NCI-H69 (cell line): ENCODE measurements at regions not wholly inside any gene's neighbourhood (a gene's known extent, or its start where the extent isn't known, plus 50 kb on each side); places are given as distances from the start of the nearest gene placed in this dataset.

ENCODE experiments used
- DNase-seq: peaks from one replicate; lab custom pipeline; 2025; lab: John Stamatoyannopoulos, UW

DNA sequence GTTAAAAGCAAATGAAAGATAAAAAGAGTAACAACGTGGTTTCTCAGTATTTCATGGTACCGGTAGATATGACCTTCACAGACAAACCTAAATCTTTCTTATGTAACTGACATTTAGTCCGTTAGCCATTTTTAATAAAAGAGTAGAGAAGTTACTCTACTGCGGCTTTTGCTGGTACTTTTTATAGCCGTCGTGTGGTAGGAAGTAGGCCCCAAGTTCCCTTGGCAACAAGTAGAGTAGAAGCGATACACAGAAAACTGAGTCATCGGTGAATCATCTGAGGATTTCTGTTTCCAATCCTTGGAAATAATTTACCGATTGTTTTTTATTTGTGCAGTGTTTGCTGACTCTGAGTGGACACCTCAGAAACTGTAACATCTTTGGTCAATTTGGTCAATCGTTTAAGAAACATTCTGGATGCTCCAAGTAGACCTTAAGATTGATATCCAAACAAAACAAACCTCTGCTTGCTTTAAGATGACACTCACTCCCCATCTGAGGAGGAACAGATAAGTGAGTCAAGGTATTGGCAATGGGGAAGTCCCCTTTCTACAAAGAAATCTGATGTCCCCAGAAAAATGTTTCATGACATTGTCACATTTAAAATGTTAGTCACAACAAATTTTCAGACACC lies 63.9 kb upstream of the AHR start:
- no peak for DNase-seq

DNA sequence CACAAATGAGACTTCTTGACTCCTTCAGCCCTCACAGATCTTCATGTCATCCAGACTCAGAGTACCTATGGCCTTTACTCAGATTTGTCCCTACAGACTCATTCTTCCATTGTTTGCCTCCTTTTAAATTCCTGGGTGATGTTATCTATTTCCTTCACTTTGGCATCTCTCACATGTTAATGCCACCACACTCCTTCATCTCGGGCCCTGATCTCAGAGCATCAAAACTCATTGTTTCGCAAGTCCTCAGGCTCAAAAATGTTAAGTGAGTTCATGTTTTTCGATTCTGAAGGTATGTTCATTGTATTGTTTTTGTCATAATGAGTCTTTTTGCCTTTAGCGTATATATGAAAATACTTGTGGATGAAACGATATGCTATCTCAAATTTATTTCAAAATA lies 62.3 kb upstream of the AHR start:
- DNase-seq, result no peak

GRCh38 chr7:17236603-17237002 lies 61.8 kb upstream of the AHR start:
- DNase-seq, result no peak

DNA sequence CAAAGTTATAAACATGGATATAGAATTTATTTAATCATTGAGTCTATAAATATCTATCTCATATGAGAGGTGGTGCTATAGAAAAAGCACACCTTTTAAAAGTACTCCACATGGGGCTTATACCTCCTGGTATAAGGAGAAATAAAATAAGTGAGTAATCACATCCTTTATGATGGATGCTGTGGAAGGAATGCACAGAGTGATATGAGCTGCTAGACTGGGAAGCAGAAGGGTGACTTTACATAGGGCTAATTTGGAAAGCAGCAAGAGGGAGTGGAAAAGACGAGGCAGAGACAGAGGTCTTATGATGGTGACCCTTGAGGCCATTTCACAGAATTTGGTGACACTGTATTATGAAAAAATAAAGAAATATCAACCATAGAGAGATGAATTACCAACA lies 59.4 kb upstream of the AHR start:
- DNase-seq, result no peak

DNA sequence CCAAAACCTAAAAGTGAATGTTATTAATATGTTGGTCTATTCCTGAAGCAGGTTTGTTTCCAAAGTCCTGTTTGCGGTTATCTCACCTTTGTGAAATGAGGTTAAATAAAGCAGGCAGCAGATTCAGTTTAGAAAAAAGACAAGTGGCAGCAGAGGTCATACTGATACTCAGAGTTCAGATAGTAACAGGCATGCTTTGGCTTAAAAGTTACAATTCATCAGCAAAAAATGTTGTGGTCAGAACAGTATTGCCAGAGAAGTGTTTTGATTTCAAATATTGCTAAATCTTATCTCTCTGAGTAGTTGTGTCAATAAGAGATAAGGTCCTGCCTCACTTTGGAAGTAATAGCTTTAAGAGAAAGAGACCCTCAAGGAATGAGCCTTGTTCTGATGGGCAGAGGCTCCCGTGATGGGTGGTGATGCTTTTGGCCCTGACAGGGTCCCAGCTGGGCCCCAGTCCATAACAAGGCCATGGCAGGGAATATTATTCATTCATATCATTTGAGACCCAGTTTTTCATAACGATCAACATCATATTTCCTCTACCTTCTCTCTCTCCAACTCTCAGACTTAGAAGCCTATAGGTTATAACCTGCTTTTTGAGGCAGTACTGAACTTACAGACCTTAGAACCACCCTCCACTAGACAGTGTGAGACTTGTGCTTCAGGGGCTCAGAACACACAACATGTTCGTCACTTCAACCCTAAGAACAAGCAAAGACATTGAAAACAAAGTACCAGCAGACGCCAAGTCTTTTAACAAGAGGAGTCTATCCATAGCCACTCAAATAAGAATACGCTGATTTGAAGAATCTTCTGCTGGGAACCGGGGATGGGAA lies 58.5 kb upstream of the AHR start:
- no peak for DNase-seq

DNA sequence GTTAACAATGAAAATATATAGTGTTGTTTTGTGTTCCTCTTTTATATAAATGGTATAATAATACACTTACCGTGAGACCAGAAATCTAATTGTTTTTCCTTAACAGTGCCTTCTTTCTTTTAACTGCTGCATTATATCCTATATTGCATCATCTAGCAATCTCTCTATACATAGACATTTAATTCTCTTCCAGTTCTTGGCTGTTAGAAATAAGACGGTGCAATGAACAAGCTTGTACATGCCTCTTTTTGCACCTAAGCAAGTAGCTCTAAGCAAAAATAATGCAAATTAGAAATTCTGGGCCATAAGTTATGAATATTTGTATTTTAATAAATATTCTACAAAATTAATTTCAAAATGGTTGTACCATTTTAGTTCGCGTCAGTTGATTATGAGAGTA lies 55.9 kb upstream of the AHR start:
- DNase-seq, result no peak

- DNase-seq, result no peak
Measured at GRCh38 chr7:17244786-17245185, 53.7 kb upstream of the AHR start.

- no peak for DNase-seq
Measured at GRCh38 chr7:17247357-17247756, 51.1 kb upstream of the AHR start.

- no peak for DNase-seq
Measured at GRCh38 chr7:17248527-17248926, 49.9 kb upstream of the AHR start.
